Activated CD4-positive, CD25-positive, alpha-beta regulatory T cell treated with anti-CD3 and anti-CD28 coated beads, Interleukin-2, amount 50 U/mL, for 24 hours (primary cell): ENCODE measurements at regions not wholly inside any gene's neighbourhood (a gene's known extent, or its start where the extent isn't known, plus 50 kb on each side); places are given as distances from the start of the nearest gene placed in this dataset.
"Not testable (repeated sequence)": the region's sequence is repeated elsewhere in the genome, so short reads cannot be mapped to it uniquely, and the experiment has no call there.

ENCODE experiments used
- ATAC-seq, 2 donors: fragments of 150-1000 bp; cut with Tn5 transposase; one replicate each; pipeline ENCODE4 v1.10.0; 2021; ENCODE audit warnings: mild to moderate bottlenecking in 1 of 2, moderate library complexity in 1 of 2

DNA sequence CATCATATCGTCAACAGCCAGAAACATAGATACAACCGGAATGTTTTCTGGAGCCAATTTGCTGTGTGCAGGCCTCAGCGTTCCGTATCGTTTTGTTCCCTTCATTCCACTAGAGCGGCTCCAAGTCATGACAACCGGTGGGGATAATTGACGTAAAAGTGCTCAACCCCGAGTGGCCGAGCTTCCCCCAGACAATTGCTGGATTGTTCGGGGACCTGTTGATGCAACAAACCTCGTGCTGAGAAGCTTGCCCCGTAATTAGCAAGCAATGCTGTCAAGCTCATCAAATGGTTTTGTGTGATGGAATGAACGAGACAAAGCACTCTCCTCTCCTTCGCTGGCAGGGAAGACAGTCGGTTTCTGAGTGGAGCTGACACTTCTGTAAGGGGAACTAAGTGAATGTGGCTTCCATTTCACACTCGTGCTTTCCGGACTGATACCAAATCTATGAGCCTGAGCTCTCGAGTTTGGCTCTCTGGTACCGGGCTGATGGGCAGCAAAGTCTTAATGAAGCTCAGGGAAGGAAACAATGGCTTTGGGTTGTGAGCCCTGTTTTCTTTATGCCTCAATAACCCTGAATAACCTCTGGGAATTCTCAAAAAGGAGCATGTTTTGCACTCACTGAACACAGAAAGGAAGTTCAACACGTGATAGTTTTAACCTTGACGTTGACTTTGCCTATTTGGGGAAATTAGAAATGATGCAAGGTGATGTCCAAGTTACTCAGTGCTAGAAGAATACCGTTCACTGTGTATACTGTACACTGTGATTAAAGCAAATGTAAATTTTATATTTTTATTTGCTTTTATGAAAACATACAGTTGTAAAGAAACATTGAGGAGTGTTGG is 220.5 kb downstream of the BAMBI start:
- no peak for ATAC-seq

DNA sequence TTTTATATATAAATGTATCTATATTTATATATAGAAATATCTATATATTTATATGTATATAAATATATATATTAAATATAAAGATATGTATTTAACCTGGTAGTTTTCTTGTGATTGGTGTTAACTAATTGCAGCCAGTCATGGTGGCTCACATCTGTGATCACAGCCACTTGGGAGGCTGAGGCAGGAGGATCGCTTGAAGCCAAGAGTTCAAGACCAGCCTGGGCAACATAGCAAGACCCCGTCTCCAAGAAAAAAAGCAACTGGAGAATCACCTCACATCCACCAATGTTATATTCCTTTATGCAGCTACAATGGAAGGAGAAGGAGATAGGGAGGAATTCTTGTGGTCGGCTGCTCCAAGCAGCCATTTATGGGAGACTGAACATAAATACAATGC is 224.9 kb downstream of the BAMBI start:
- no peak for ATAC-seq

DNA sequence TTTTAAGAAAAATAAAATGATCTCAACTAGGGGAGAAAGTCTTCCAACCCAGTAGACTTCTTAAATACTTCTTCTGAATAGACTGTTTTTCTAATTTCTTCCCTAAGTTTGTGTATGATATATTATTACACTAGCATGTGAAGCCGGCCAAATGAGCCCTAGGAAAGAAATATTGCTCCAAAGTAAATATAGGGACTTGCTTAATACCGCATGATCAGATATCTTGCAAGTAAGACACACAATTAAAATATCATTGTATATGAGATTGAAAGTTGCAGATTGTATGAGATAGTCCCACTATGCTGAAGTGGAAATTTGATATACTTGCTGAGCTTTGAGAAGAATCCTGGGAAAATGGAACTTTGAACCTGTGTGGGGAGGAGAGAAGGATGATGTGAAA is 225.7 kb downstream of the BAMBI start:
- ATAC-seq, result no peak

DNA sequence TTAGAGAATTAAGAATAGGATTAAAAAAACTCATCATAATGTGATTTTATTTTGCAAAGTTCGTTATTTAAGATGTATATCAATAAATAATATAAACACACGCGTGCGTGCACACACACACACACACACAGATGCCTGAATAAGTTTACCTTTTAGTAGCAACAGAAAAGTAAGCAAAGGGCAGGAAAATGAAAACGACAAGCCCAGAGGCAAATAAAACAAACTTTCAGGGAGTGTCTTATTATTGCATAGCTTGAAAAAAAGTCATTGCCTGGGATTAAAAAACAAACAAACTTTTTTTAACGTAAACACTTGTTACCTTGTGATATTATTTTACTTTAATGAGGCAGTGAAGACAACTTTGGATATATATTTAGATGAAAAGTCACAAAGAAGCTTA is 226.4 kb downstream of the BAMBI start:
- no peak for ATAC-seq

DNA sequence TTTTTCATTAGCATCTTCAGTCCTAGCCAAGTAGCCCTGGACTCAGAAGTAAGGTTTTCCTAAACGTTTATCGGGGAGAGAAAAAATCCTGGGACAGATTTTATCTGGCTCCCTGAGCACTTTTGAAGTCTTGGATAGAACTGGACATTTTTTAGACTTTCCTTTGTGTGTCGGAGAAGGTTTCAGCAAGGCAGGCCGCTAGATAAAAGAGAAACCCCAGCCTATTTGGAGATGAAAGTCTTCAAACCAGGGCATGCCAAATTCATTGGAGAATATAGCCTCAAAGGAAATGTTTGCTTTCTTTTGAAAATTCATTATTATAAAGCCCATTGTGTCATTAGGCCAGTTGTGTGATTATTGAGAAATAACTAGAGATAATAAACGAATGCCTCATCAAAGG is 228.1 kb downstream of the BAMBI start:
- ATAC-seq, result no peak

DNA sequence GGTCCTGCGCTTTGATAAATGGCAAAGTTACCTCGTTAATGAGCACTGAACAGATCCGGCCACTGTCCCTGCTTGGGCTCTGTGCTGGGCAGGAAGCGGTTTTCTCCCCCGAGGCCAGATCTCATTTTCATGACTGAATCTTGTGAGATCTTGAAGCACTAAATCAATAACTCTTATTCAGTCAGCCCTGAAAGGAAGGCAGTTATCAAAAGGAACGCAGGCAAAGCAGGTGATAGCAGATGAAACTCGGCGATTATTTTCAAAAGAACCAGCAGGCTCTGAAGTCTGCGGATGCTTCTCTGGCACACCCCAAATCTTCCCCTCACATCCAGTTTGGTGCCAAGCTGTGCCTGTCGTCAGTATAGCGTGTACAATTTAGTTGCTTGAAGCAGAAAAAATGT is 228.7 kb downstream of the BAMBI start:
- ATAC-seq, result no peak

DNA sequence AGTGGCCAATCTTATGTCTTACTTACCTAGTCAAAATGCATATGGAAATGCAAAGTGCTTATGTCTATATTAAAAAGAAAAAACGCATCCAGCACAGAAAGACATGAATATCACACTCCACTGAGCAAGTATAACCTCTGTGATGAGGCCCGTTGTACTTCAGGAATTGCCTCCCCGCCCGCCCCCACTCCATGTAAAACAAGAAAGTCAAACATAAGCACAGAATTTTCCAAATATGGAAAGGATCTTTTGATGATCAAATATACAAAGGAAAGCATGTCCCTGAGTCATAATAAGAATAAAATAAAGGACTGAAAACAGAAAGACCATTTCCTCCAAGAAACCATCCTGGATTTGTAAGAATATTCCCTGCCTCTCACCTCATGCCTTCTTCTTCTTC is 229.1 kb downstream of the BAMBI start:
- no peak for ATAC-seq

DNA sequence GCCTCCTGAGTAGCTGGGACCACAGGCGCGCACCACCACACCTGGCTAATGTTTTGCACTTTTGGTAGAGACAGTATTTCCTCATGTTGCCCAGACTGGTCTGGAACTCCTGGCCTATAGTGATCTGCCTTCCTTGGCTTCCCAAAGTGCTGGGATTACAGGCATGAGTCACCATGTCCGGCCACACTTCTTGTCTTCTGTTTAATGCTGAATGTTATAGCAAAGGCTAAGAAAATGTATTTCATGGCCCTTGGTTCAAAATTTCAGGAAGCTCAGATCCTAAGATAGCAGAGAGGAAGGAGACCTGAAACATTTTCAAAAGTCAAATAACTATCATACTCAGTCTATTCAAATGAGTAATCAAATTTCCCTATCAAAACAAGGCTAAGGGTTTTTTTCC is 229.6 kb downstream of the BAMBI start:
- no peak for ATAC-seq

DNA sequence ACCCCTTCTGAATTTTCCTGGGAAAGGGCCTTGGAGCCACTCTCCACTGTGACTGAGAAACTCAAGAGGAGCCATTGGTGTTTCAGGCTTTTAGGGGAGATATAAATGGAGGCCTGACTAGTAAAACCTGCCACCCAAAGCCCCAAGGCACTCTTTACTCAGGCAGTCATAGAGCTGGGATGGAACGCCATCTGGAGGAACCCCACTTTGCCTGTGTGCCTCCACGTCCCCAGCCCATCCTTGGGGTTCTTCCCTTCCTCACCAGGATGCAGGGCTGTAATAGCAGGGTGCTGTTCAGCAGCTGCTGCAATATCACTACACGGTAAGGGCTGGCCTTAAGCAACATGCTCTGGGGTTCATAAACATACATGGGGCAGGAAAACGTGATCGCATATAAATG is 232.6 kb downstream of the BAMBI start:
- ATAC-seq, result no peak

DNA sequence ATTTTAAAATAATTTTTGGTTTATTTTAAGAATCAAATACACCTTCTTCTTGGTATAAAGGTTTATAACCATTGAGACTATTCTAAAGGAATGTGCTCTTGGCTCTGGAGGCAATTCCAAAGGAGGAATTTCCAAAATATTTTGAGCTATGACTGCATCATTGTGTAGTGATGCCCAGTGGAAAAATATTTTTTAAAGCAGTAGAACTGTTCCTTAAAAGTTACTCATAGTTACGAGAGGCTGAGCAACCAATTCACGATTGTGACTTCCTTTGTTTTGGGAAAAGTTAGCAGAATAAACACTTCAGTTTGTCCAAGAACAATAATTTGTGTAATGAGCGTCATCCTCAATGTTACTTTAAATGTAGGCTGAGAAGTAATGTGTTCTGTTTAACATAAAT is 233.6 kb downstream of the BAMBI start:
- ATAC-seq, result no peak

DNA sequence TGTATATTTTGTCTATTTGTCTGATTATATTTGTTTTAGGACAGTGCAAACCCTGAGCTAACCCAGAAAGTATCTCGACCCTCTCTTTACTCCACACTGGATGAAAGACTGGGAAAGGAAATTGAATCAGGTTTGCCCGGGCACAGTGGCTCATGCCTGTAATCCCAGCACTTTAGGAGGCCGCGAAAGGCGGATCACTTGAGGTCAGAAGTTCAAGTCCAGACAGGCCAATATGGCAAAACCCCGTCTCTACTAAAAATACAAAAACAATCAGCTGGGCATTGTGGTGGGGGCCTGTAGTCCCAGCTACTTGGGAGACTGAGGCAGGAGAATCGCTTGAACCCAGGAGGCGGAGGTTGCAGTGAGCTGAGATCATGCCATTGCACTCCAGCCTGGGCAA is 234.2 kb downstream of the BAMBI start:
- ATAC-seq, result not testable (repeated sequence)

DNA sequence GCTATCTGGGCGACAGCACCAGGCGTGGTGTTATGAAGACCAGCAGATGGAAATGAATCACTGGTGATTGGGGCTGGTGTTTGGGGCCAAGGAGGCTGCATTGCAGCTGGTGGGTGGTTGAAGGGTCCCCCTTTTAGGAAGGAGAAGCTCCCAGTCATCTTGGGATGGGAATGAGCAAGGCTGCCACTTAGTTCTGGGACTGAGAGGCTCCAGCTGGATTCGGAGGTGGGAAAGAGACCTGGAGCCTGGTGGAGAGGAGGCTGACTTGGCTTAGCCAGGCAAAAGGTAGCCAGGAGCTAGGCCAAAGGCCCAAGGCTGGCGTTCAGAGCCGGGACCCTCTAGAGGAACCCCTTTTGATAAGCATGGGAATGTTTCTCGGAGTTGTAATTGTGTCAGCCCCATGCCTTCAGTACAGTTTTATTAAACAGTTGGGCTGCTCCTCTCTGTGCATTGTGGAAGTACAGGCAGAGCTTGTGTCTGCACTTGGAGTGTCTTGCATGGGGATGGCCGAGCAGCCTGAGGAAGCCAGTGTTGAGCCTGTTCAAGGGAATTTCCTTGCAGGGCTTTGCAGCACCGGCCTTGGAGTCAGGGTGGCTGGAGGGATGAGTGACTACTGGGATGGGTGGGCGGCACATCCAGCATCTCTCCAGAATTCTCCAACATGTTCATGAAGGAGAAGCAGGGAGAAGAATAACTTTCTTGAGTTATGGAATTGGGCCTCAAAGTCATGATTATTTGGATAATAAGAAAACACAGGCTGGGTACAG is 234.9 kb downstream of the BAMBI start:
- no peak for ATAC-seq

DNA sequence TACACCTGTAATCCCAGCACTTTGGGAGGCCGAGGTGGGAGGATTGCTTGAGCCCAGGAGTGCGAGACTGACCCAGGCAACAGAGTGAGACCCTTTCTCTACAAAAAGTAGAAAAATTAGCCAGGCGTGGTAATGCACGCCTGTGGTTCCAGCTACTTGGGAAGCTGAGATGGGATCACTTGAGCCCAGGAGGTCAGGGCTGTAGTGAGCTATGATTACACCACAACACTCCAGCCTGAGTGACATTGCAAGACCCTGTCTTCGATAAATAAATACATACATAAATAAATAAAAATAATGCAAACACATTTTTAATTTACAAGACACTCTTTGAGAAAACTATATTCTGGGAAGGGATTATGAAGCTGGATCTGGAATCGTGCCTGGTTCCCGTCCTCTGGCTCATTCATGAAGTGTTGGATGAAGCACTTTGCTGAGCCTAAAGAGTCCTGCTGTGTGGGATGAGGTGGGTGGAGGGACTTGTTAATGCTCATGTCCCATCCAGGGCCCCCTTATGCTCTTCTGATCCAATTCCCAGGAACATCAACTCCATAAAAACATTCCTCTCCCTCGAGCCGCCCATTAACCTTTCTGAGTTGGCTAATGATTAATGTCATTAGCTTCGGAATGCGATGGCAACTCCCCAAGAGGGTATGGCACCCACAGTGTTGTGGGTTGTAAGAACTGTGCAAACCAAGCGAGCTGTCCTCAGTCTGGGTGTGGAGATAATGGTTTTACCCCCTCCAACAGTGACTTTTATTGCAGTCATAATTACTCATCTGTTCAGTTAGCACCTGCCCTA is 236.3 kb downstream of the BAMBI start:
- no peak for ATAC-seq

DNA sequence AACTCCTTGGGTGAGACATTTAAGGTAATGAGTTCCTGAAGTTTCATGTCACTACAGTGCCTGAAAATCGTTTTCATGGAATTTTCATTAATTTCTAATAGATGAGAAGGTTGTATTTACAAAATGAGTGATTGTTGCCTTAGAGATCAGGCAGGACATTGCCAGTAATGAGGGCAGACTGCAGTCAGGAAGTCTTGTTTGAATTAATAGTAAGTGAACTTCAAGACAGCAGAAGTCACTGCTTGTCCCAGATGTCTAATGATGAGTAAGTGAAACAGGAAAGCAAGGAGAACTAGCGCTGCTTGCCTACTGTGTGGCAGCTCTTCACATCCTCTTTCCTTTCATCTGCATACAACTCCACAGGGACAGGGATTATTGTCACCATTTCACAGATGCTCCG is 237.4 kb downstream of the BAMBI start:
- ATAC-seq, result no peak

DNA sequence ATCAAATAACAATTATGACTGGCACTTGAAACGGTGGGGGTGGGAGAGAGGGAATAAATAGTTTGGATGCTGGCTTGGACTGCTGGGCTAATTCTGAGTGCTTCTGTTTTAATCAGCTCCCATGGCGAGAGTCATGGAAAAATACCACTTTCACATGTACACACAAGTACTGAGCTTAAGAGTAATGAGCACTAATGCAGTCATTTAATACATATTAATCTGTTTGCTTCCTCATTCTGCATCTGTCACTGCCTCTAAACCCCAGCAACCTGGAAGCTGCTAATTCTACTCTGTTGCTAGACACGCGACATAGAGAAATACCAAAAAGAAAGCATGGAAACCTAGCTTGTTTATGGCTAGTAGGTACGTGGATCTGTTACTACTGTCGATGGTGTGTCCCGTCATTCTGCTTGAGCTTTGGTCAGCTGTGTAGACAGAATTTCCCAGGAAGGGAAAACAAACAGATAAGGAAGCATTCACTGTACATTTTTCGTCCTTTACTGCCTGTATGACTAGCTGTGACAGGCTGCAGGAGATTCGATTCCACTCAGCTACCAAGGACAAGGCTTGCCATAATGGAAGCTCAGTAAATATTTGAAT is 238.8 kb downstream of the BAMBI start:
- ATAC-seq, result no peak

DNA sequence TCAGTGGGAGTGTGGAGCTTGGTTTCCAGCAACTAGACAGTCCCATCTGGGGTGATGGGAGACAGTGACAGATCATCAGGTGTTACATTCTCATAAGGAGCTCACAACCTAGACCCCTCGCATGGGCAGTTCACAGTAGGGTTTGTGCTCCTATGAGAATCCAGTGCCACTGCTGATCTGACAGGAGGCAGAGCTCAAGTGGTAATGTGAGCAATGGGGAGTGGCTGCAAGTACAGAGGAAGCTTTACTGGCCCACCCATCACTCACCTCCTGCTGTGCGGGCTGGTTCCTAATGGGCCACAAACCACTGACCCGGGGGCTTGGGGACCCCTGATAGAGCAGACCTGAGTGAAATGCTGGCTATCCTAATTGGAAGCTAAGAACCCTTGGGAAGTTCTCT is 242.8 kb downstream of the BAMBI start:
- ATAC-seq, result no peak

DNA sequence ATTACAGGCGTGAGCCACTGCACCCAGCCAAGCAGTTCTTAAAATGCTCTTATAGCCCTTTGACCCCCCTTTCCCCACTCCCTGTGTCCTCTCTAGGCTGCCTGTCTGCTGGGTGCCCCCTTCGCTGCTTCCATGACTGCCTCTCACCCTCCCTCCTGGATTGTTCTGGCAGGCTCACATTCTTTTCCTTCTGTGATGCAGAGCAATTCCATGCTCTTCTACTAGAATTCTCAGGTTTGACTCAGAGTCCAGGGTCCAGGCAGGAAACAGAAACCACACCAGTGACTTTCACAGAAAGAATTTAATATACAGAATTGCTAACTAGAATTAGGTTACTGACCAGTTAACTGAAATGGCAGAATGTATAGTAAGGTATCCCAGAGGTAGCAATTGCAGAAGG is 244.8 kb downstream of the BAMBI start:
- no peak for ATAC-seq

DNA sequence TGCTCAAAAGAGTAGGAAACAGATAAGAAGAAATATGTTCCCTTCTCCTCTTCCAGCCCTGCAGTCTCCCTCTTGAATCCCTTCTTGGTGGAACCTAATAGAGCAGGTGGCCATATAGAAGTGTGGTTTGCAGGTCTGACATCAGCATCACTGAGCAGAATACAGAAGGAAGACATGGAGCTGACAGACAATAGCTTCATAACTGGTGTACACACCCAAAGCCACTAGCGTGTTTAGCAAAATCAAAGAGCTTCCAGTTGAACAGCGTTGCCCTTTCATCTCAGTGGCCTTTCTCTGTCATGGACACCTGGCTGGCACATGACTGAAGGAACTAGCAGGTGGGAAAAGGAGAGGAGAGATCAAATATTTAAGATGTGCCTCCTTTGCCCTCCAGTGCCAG is 245.5 kb downstream of the BAMBI start:
- no peak for ATAC-seq

DNA sequence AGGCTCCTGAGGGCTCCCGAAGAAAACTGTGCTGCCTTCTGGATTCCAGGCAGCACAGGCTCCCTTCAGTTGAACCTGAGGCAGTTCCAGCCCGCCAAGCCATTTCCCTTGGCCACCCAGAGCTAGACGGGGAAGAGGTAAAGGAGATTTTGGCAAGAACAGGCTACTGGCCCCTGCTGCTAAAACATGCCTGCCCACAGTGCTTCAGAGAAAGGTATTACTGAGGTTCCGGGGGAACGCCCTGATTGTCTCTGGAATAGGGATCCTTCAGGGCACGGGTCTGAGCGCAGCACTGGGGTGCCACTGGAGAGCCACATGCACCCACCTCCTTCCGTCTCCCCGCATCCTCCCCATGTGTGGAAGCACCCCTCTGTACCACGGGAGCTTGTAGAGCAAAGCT is 247.4 kb downstream of the BAMBI start:
- no peak for ATAC-seq

DNA sequence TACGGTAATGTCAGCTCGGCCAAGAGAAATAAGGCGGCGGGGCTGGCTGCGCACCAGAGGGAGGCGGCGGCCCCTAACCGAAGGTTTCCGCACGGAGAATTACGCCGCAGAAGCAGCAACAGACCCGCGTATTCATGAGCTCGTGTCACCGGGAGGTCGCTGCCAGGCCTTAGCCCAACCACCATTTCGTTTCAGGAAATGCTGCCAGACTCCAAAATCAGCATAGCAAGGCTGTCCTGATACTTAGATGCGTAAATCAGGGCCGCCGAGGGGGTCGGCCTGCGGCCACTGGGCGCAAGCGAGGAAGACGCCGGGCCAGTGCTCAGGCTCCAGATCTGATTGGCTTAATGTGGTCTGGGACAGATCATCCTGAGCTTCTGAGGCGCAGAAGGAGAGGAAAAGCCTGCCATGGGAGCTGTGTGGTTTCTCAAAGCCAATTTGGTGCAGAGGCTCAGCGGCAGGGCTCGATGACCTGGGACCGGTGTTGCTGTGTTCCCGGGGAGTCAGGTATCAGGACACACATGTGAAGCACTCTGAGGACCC is 247.9 kb downstream of the BAMBI start:
- no peak for ATAC-seq

DNA sequence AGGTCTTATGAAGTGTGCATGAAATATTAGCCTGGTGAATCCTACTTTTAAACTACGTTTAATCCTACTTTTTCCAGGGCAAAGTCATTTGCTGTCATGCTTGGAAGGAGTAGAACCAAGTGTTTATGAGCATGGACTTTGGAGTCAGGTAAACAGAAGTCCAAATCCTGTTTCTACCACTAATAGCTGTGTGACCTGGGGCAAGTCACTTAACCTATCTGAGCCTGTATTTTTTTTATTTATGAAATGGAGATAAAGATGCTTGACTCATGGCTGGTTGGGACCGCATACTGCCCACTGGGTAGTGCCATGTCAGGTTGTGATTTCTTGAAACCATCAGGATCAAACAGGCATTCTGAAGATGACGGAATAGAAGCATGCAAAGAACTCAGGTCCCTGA is 249.6 kb downstream of the BAMBI start:
- no peak for ATAC-seq

DNA sequence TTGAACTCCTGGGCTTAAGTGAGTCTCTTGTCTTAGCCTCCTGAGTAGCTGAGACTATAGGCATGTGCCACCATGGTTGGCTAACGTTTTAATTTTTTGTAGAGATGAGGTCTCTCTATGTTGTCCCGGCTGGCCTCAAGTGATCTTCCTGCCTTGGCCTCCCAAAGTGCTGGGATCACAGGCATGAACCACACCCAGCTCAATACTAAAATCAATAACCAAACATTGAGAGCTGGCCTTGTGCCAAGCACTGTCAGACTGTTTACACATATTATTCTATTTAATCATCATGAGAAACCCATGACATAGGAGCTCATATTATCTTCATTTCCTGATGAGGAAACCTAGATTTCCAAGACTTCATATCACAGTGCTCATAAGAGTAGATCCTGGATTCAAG is 251.2 kb downstream of the BAMBI start:
- ATAC-seq, result no peak

DNA sequence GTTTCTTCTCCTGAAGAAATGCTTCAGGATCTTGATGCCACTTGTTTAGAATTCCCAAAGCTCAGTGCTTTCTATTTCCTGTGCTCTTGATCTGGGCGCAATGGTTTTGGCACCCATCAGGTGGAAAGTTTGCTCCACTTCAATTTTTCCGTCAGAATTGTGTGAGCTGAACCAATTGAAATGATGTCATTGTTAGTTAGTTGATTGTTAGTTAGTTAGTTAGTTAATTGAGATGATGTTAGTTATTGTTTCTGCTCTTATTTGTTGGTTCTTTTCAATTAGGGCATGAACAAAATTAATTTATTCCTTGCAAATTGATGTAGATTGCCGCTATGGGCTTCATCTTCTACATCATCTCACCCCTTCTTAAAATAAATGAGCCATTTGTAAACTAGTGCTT is 252.6 kb downstream of the BAMBI start:
- ATAC-seq, result no peak
